ENCODE measurements at regions not wholly inside any gene's neighbourhood (a gene's known extent, or its start where the extent isn't known, plus 50 kb on each side); places are given as distances from the start of the nearest gene placed in this dataset.

DNA sequence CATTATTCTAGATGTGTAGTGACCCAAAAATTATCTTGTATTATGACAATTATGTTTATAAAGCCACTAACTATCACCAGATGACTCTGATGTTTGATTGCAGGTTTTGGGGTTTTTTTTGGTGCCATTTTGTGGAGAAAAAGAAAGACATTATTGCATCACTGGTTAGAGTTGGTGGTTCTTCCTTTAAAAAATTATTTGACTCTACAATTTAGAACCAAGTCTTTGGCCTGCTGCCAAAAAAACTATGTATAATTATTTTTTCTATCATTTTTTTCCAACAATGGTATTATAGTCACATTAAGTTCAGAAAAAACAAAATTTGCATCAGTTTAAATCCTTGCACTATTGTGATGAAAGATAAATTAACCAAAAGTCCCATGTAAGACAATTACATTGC is 258.6 kb upstream of the GRM7 start:
- Histone ChIP-seq H3K27me3 (ENCODE audit: low read depth, low read length) (no peaks in the 10 kb centered on the region), H3K4me1 (ENCODE audit: control insufficient read depth in 1 of 2, insufficient read depth in 2 of 2, low read length in 2 of 2) (no peaks in the 10 kb centered on the region), H3K4me3 (ENCODE audit: low read depth in 1 of 2, low read length in 2 of 2) (no peak overlapping the region), H3K9me3 (ENCODE audit: control insufficient read depth in 1 of 2, low read length in 2 of 2) (no peaks in the 10 kb centered on the region), H3K27ac (ENCODE audit: low read length) (no peak overlapping the region), H3K36me3 (ENCODE audit: control insufficient read depth in 1 of 2, insufficient read depth in 2 of 2, low read length in 2 of 2) (no peaks in the 10 kb centered on the region)

DNA sequence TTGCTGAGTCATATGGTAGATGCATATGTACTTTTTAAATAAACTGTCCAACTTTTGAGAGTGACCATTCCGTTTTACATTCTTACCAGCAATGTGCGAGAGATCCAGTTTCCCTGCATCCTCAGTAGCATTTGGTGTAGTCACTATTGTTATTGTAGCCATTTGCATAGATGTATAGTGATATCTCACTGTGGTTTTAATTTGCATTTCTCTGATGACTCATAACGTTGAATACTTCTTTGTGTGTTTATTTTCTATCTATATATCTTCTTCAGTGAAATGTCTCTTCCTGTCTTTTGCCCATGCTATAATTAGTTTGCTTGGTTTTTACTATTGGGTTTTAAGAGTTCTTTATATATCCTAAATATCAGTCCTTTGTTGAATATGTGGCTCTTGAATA is 255.7 kb upstream of the GRM7 start:
- H3K4me1 ChIP-seq (ENCODE audit: control insufficient read depth in 1 of 2, insufficient read depth in 2 of 2, low read length in 2 of 2), result no peaks in the 10 kb centered on the region
- no peak overlapping the region for H3K27ac ChIP-seq (ENCODE audit: low read length)
- H3K36me3 ChIP-seq (ENCODE audit: control insufficient read depth in 1 of 2, insufficient read depth in 2 of 2, low read length in 2 of 2), result no peaks in the 10 kb centered on the region
- H3K27me3 ChIP-seq (ENCODE audit: low read depth, low read length), result no peaks in the 10 kb centered on the region
- no peak overlapping the region for H3K4me3 ChIP-seq (ENCODE audit: low read depth in 1 of 2, low read length in 2 of 2)
- H3K9me3 ChIP-seq (ENCODE audit: control insufficient read depth in 1 of 2, low read length in 2 of 2), result no peaks in the 10 kb centered on the region

DNA sequence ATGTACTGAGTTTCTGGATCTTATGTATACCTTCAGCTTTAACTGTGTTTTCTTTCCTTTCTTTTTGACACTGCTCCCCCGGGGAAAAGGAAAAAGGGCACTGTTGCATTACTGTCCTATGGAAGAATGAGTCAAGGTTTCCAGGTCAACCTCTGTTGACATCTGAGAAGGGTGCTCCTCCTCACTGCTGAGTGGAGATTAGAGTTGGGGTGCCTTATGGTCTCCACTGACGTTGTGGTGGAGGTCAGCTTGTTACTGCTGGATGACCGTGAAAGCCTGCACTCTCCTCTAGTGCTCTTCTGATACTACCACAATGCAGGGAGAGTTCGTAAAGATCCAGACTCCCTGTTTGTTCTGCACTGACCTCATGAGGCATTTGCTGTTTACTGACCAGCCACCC is 252.1 kb upstream of the GRM7 start:
- Histone ChIP-seq H3K27ac (ENCODE audit: low read length) (no peak overlapping the region), H3K4me1 (ENCODE audit: control insufficient read depth in 1 of 2, insufficient read depth in 2 of 2, low read length in 2 of 2) (no peaks in the 10 kb centered on the region), H3K27me3 (ENCODE audit: low read depth, low read length) (no peaks in the 10 kb centered on the region), H3K9me3 (ENCODE audit: control insufficient read depth in 1 of 2, low read length in 2 of 2) (no peaks in the 10 kb centered on the region), H3K4me3 (ENCODE audit: low read depth in 1 of 2, low read length in 2 of 2) (no peak overlapping the region), H3K36me3 (ENCODE audit: control insufficient read depth in 1 of 2, insufficient read depth in 2 of 2, low read length in 2 of 2) (no peaks in the 10 kb centered on the region)

DNA sequence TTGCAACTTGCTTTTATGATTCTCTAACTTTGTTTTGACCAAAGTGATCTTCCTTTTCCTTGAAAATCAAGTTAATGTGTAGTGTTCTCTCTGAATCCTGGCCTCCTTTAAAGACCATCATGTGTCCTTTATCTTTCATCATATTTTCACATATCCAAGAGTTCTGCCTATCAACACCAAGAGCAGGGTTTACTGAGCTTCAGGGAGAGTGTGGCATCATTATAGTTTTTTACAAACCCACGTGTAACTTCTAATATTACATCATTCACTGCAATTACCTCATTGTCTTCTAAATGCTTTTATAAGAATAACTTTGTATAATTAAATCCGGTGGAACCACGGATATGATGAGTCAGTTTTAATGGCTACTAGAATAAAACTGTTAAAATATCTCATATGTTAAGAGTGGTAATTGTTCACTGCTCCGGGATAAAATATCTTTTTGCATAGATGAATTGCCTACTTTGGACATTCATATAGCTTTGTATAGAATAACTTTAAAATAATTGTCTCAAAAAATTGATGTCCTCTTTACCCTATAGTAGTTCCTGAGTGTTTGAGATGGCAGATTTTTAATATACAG is 248.8 kb upstream of the GRM7 start:
- H3K27ac ChIP-seq (ENCODE audit: low read length), result no peak overlapping the region
- no peaks in the 10 kb centered on the region for H3K36me3 ChIP-seq (ENCODE audit: control insufficient read depth in 1 of 2, insufficient read depth in 2 of 2, low read length in 2 of 2)
- H3K9me3 ChIP-seq (ENCODE audit: control insufficient read depth in 1 of 2, low read length in 2 of 2), result no peaks in the 10 kb centered on the region
- no peaks in the 10 kb centered on the region for H3K27me3 ChIP-seq (ENCODE audit: low read depth, low read length)
- no peaks in the 10 kb centered on the region for H3K4me1 ChIP-seq (ENCODE audit: control insufficient read depth in 1 of 2, insufficient read depth in 2 of 2, low read length in 2 of 2)
- no peak overlapping the region for H3K4me3 ChIP-seq (ENCODE audit: low read depth in 1 of 2, low read length in 2 of 2)

DNA sequence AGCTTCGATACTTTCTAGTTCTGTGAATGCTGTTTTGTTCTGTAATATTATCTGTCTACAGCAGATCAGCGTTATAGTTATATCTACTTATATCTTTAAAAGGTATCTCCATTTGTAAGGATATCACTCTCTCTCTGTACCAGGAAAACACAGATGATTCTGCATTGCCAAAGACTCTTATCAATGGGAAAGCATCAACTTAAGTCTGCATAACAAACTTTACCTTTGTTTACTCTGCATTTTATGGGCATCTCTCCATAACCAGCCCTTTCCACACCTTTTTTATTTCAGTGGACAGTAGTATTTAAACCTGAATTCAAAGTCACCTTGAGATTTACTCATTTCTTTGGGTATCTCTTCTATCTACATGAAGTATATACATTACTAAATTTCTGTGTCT is 238.7 kb upstream of the GRM7 start:
- H3K4me3 ChIP-seq (ENCODE audit: low read depth in 1 of 2, low read length in 2 of 2), result no peak overlapping the region
- no peaks in the 10 kb centered on the region for H3K4me1 ChIP-seq (ENCODE audit: control insufficient read depth in 1 of 2, insufficient read depth in 2 of 2, low read length in 2 of 2)
- H3K36me3 ChIP-seq (ENCODE audit: control insufficient read depth in 1 of 2, insufficient read depth in 2 of 2, low read length in 2 of 2), result no peaks in the 10 kb centered on the region
- H3K27ac ChIP-seq (ENCODE audit: low read length), result no peak overlapping the region
- H3K27me3 ChIP-seq (ENCODE audit: low read depth, low read length), result no peaks in the 10 kb centered on the region
- no peaks in the 10 kb centered on the region for H3K9me3 ChIP-seq (ENCODE audit: control insufficient read depth in 1 of 2, low read length in 2 of 2)

DNA sequence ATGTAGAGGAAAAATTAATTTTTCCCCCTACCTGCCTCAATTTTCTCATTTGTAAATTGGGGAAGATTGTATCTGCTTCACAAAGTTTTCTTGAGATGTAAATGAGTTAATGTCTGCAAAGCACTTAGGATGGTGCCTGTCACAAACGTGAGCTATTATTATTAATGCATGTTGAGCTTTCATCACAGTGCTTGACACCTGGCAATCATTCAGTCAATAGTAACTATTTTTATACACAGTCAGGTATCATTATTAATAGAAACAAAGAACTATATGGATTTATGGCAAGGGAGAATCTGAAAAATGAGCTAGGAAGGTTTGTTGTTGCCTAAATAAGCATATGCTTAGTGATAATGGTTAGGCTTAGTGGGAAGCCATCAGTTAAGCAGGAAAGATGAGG is 238.2 kb upstream of the GRM7 start:
- Histone ChIP-seq H3K27me3 (ENCODE audit: low read depth, low read length) (no peaks in the 10 kb centered on the region), H3K36me3 (ENCODE audit: control insufficient read depth in 1 of 2, insufficient read depth in 2 of 2, low read length in 2 of 2) (no peaks in the 10 kb centered on the region)

DNA sequence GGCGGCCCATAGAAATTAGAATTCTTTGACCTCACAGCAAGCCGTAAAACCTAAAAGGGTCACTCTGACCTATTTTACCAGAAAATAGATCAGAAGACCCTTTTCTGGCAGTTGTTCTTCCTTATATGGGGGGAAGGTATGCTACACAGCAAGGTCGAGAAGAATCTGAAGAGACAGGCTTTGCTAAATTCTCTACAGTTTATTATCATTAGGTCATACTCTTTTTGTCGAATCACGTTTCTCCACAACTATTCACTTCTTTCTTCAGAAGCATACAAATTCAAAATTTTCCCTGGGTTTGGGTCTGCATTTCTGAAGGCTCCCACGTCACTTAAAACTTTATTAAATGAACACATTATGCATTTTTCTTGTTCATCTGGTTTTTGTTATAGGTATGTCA is 229.5 kb upstream of the GRM7 start:
- Histone ChIP-seq H3K4me1 (ENCODE audit: control insufficient read depth in 1 of 2, insufficient read depth in 2 of 2, low read length in 2 of 2) (no peaks in the 10 kb centered on the region), H3K27me3 (ENCODE audit: low read depth, low read length) (no peaks in the 10 kb centered on the region), H3K36me3 (ENCODE audit: control insufficient read depth in 1 of 2, insufficient read depth in 2 of 2, low read length in 2 of 2) (no peaks in the 10 kb centered on the region), H3K27ac (ENCODE audit: low read length) (no peak overlapping the region), H3K4me3 (ENCODE audit: low read depth in 1 of 2, low read length in 2 of 2) (no peak overlapping the region), H3K9me3 (ENCODE audit: control insufficient read depth in 1 of 2, low read length in 2 of 2) (peaks cover 0 to 3% of the 10 kb centered on the region in 2 donors)

More for the DNA sequence above, 238.2 kb upstream of the GRM7 start:
- no peak overlapping the region for H3K4me3 ChIP-seq (ENCODE audit: low read depth in 1 of 2, low read length in 2 of 2)
- no peaks in the 10 kb centered on the region for H3K4me1 ChIP-seq (ENCODE audit: control insufficient read depth in 1 of 2, insufficient read depth in 2 of 2, low read length in 2 of 2)
- H3K9me3 ChIP-seq (ENCODE audit: control insufficient read depth in 1 of 2, low read length in 2 of 2), result no peaks in the 10 kb centered on the region
- no peak overlapping the region for H3K27ac ChIP-seq (ENCODE audit: low read length)

DNA sequence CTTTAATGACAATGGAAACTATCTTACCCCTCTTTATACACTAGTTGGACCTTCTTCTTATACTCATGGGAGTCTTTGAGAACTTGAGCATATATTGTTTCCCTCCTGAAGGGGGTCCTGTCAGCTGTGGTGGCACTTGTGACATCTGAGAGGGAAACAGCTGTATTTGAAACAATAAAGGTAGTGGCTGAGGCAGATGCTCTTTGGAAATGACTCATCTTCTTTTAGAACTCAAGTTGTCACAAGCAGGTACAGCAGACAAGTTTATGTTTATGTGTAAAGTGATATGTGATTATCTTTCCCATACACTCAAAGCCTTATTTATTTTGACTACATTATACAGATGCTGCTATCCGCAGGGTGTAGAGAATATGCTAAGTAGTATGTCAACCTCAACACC is 220.0 kb upstream of the GRM7 start:
- no peaks in the 10 kb centered on the region for H3K36me3 ChIP-seq (ENCODE audit: control insufficient read depth in 1 of 2, insufficient read depth in 2 of 2, low read length in 2 of 2)
- H3K27ac ChIP-seq (ENCODE audit: low read length), result no peak overlapping the region
- H3K4me1 ChIP-seq (ENCODE audit: control insufficient read depth in 1 of 2, insufficient read depth in 2 of 2, low read length in 2 of 2), result no peaks in the 10 kb centered on the region
- no peak overlapping the region for H3K4me3 ChIP-seq (ENCODE audit: low read depth in 1 of 2, low read length in 2 of 2)
- H3K27me3 ChIP-seq (ENCODE audit: low read depth, low read length), result no peaks in the 10 kb centered on the region
- no peaks in the 10 kb centered on the region for H3K9me3 ChIP-seq (ENCODE audit: control insufficient read depth in 1 of 2, low read length in 2 of 2)

DNA sequence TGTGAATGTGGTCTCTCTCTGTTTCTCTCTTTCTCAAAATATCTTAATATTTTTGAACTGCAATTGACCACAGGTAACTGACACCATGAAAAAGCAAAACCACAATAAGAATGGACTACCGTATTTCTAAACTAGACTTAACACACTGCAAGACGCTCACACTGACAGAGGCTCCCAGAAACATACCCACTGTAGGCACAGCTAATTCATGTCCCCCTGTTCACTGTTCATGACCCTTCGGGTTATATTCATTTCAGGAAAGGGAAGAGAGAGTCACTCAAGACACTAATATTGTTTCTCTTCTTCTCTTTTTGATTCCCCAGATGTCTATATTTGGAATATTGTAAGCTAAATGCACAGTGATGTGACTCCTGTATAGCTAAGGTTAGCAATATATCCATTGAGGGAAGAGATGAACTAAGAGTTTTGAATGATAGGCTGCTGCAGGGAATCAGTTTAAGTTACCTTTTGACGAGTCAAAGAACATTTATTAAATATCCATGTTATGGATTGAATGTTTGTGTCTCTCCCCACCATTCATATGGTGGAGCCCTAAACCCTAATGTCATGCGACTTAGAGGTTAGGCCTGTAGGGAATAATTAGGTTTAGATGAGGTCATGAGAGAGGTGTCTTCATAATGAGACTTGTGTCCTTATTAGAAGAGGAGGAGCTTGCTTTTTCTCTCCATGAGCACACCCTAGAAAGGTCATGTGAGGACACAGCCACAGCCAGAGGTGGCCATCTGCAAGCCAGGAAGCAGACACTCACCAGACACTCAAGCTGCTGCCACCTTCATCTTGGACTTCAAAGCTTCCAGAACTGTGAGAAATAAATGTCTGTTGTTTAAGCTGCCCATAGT is 216.6 kb upstream of the GRM7 start:
- no peaks in the 10 kb centered on the region for H3K4me1 ChIP-seq (ENCODE audit: control insufficient read depth in 1 of 2, insufficient read depth in 2 of 2, low read length in 2 of 2)
- H3K27me3 ChIP-seq (ENCODE audit: low read depth, low read length), result no peaks in the 10 kb centered on the region
- no peaks in the 10 kb centered on the region for H3K9me3 ChIP-seq (ENCODE audit: control insufficient read depth in 1 of 2, low read length in 2 of 2)
- H3K36me3 ChIP-seq (ENCODE audit: control insufficient read depth in 1 of 2, insufficient read depth in 2 of 2, low read length in 2 of 2), result no peaks in the 10 kb centered on the region
- no peak overlapping the region for H3K27ac ChIP-seq (ENCODE audit: low read length)
- H3K4me3 ChIP-seq (ENCODE audit: low read depth in 1 of 2, low read length in 2 of 2), result no peak overlapping the region

DNA sequence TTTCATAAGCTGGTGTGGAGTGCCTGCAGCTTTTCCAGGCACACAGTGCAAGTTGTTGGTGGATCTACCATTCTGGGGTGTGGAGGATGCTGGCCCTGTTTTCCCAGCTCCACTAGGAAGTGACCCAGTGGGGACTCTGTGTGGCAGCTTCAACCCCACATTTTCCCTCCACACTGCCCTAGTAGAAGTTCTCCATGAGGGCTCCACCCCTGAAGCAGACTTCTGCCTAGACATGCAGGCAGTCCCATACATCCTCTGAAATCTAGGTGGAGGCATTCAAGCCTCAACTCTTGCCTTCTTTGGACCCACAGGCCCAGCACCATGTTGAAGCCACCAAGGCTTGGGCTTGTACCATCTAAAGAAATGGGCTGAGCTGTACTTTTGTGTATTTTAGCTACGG is 206.2 kb upstream of the GRM7 start:
- H3K9me3 ChIP-seq (ENCODE audit: control insufficient read depth in 1 of 2, low read length in 2 of 2), result peaks cover 0 to 15% of the 10 kb centered on the region in 2 donors
- H3K36me3 ChIP-seq (ENCODE audit: control insufficient read depth in 1 of 2, insufficient read depth in 2 of 2, low read length in 2 of 2), result no peaks in the 10 kb centered on the region
- H3K4me3 ChIP-seq (ENCODE audit: low read depth in 1 of 2, low read length in 2 of 2), result no peak overlapping the region
- no peak overlapping the region for H3K27ac ChIP-seq (ENCODE audit: low read length)
- no peaks in the 10 kb centered on the region for H3K27me3 ChIP-seq (ENCODE audit: low read depth, low read length)
- H3K4me1 ChIP-seq (ENCODE audit: control insufficient read depth in 1 of 2, insufficient read depth in 2 of 2, low read length in 2 of 2), result no peaks in the 10 kb centered on the region

DNA sequence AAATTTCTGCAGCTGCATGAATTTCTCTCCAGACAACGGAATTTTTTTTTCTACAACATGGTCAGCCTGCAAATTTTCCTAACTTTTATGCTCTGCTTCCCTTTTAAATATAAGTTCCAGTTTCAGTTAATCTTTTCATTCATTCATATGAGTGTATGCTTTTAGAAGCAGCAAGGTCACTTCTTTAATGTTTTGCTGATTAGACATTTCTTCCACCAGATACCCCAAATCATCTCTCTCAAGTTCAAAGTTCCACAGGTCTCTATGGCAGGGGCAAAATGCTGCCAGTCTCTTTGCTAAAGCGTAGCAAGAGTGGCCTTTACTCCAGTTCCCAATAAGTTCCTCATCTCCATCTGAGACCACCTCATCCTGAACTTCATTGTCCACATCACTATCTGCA is 205.6 kb upstream of the GRM7 start:
- Histone ChIP-seq H3K27ac (ENCODE audit: low read length) (no peak overlapping the region), H3K27me3 (ENCODE audit: low read depth, low read length) (no peaks in the 10 kb centered on the region), H3K4me3 (ENCODE audit: low read depth in 1 of 2, low read length in 2 of 2) (no peak overlapping the region), H3K9me3 (ENCODE audit: control insufficient read depth in 1 of 2, low read length in 2 of 2) (peaks cover 0 to 15% of the 10 kb centered on the region in 2 donors), H3K4me1 (ENCODE audit: control insufficient read depth in 1 of 2, insufficient read depth in 2 of 2, low read length in 2 of 2) (no peaks in the 10 kb centered on the region), H3K36me3 (ENCODE audit: control insufficient read depth in 1 of 2, insufficient read depth in 2 of 2, low read length in 2 of 2) (no peaks in the 10 kb centered on the region)

DNA sequence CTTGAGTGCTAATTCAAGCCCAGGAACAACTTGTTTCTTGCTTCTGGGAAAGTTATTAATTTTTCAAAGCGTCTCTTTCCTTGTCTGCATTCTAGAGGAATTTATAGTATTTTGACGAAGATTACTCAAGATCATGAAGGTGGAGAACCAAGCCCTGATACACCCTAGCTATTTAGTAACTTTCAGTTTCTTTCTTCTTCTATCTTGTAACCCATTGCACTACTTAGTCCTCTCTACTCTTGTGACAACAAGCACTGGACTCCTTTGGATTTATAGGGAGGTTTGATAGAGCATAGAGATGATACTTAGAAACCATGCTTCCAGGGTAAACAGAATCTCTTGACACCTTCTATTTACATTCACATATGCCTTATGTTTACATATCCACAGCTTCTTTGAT is 203.3 kb upstream of the GRM7 start:
- H3K9me3 ChIP-seq (ENCODE audit: control insufficient read depth in 1 of 2, low read length in 2 of 2), result peaks cover 0 to 19% of the 10 kb centered on the region in 2 donors
- no peaks in the 10 kb centered on the region for H3K4me1 ChIP-seq (ENCODE audit: control insufficient read depth in 1 of 2, insufficient read depth in 2 of 2, low read length in 2 of 2)
- no peak overlapping the region for H3K27ac ChIP-seq (ENCODE audit: low read length)
- H3K36me3 ChIP-seq (ENCODE audit: control insufficient read depth in 1 of 2, insufficient read depth in 2 of 2, low read length in 2 of 2), result no peaks in the 10 kb centered on the region
- no peaks in the 10 kb centered on the region for H3K27me3 ChIP-seq (ENCODE audit: low read depth, low read length)
- no peak overlapping the region for H3K4me3 ChIP-seq (ENCODE audit: low read depth in 1 of 2, low read length in 2 of 2)
